ENCODE measurements at regions not wholly inside any gene's neighbourhood (a gene's known extent, or its start where the extent isn't known, plus 50 kb on each side); places are given as distances from the start of the nearest gene placed in this dataset.

DNA sequence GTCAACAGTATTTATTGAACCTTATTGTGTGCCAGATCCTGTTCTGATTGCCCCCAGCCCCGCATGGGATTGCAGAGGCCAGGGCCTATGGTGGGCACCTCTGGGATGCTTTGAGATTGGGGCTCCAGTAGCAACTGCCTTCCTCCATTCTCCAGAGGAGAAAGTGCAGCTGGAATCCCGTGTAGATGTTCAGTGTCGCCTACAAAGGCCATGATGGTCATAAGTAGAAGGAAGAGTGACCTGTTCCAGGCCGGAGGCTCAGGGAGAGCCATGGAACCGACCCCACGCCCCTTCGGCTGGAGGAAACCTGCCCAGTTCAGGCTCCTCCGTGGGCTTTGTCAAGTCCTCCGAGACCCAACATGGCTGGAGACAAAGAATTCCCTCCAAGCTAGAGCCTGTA, 287.5 kb downstream of the FBXW7 start:
- TF ChIP-seq SP1 (IDR thresholded peaks at IDR 0.05), result no peak
- TF ChIP-seq FOXM1 (IDR thresholded peaks at IDR 0.05; ENCODE audit: borderline replicate concordance), result no peak
- TF ChIP-seq BHLHE40 (IDR thresholded peaks at IDR 0.05; ENCODE audit: borderline replicate concordance), result no peak
